CD14-positive monocyte (primary cell): ENCODE measurements at regions not wholly inside any gene's neighbourhood (a gene's known extent, or its start where the extent isn't known, plus 50 kb on each side); places are given as distances from the start of the nearest gene placed in this dataset.

Experiments used
- DNase-seq, 3 donors: peaks; one replicate each; pipeline ENCODE4 v3.0.0-alpha.2; 2011 to 2022
- H2AFZ ChIP-seq: 2 replicates; pipeline ENCODE4 v1.6.0; 2012; ENCODE audit warnings: mild to moderate bottlenecking, low read depth, low read length, inconsistent platforms; ENCODE audit not compliant: insufficient read depth, poor library complexity, severe bottlenecking
- H3K27ac ChIP-seq, 2 donors: 1 replicate in 1 of 2; 2 replicates in 1 of 2; pipeline ENCODE4 v1.5.1; 2012 to 2013; ENCODE audit warnings: low read length in 2 of 2, control low read depth in 1 of 2, inconsistent platforms in 1 of 2, low read depth in 1 of 2, mild to moderate bottlenecking in 1 of 2
- H3K27me3 ChIP-seq, 2 donors: one replicate each; pipeline versions ENCODE4 v1.6.0 to v1.6.1; 2011 to 2013; ENCODE audit warnings: low read length in 2 of 2; ENCODE audit not compliant: control insufficient read depth in 2 of 2, insufficient read depth in 2 of 2
- H3K36me3 ChIP-seq, 2 donors: replicated peaks in 1 of 2; 1 replicate in 1 of 2; 2 replicates in 1 of 2; pipeline versions ENCODE4 v1.5.1 to v1.6.1; 2012 to 2013; ENCODE audit warnings: low read length in 2 of 2, control low read depth in 1 of 2, inconsistent platforms in 1 of 2, mild to moderate bottlenecking in 1 of 2; ENCODE audit not compliant: insufficient read depth in 2 of 2, control insufficient read depth in 1 of 2
- H3K4me1 ChIP-seq, 2 donors: 1 replicate in 1 of 2; 2 replicates in 1 of 2; pipeline versions ENCODE4 v1.5.1 to v1.6.1; 2012 to 2013; ENCODE audit warnings: low read length in 2 of 2, control low read depth in 1 of 2, inconsistent platforms in 1 of 2, mild to moderate bottlenecking in 1 of 2, moderate library complexity in 1 of 2; ENCODE audit not compliant: insufficient read depth in 2 of 2, control insufficient read depth in 1 of 2
- H3K4me2 ChIP-seq: replicated peaks from 2 replicates; pipeline ENCODE3; 2012; ENCODE audit warnings: low read length, moderate library complexity, mild to moderate bottlenecking; ENCODE audit not compliant: poor library complexity, severe bottlenecking; ENCODE audit errors: extremely low read depth
- H3K4me3 ChIP-seq, 3 experiments: fragments of 200-600 bp in 1 of 3; sonication (generic) in 1 of 3; replicated peaks in 1 of 3; 1 replicate in 2 of 3; 2 replicates in 1 of 3; pipeline ENCODE4 v1.5.1; 2011 to 2013; ENCODE audit warnings: low read length in 3 of 3, mild to moderate bottlenecking in 3 of 3, control low read depth in 2 of 3, low read depth in 2 of 3, inconsistent platforms in 1 of 3, moderate library complexity in 1 of 3
- H3K79me2 ChIP-seq: 2 replicates; pipeline ENCODE4 v1.6.0; 2012; ENCODE audit warnings: mild to moderate bottlenecking, control low read depth, inconsistent platforms, low read length, moderate library complexity; ENCODE audit not compliant: insufficient read depth
- H3K9ac ChIP-seq: 2 replicates; pipeline ENCODE4 v1.6.0; 2017; ENCODE audit warnings: low read length, mild to moderate bottlenecking; ENCODE audit not compliant: insufficient read depth, poor library complexity, severe bottlenecking
- H3K9me3 ChIP-seq, 2 donors: replicated peaks in 1 of 2; 1 replicate in 1 of 2; 2 replicates in 1 of 2; pipeline versions ENCODE4 v1.5.1 to v1.6.1; 2012 to 2013; ENCODE audit warnings: low read length in 2 of 2, control low read depth in 1 of 2; ENCODE audit not compliant: control insufficient read depth in 1 of 2, insufficient read depth in 1 of 2
- H4K20me1 ChIP-seq: 2 replicates; pipeline ENCODE4 v1.6.0; 2012; ENCODE audit warnings: mild to moderate bottlenecking, low read length, control low read depth, moderate library complexity; ENCODE audit not compliant: insufficient read depth
- H3K27ac Mint-ChIP-seq, 7 donors: one replicate each; pipeline ENCODE4 v1.8.0; 2020; ENCODE audit warnings: mild to moderate bottlenecking in 7 of 7, mixed read lengths in 7 of 7, moderate library complexity in 6 of 7, inconsistent platforms in 2 of 7
- H3K27me3 Mint-ChIP-seq, 3 donors: one replicate each; pipeline ENCODE4 v1.8.0; 2021 to 2022; ENCODE audit warnings: low read depth in 3 of 3, mild to moderate bottlenecking in 3 of 3, mixed read lengths in 3 of 3, moderate library complexity in 3 of 3, inconsistent platforms in 1 of 3
- H3K36me3 Mint-ChIP-seq, 2 donors: one replicate each; pipeline ENCODE4 v1.8.0; 2020; ENCODE audit warnings: mixed read lengths in 2 of 2, inconsistent platforms in 1 of 2, mild to moderate bottlenecking in 1 of 2
- H3K4me1 Mint-ChIP-seq: one replicate; pipeline ENCODE4 v1.8.0; 2020; ENCODE audit warnings: mild to moderate bottlenecking, mixed read lengths
- H3K4me3 Mint-ChIP-seq, 2 donors: one replicate each; pipeline ENCODE4 v1.8.0; 2020; ENCODE audit warnings: mild to moderate bottlenecking in 2 of 2, mixed read lengths in 2 of 2, moderate library complexity in 1 of 2
- H3K9me3 Mint-ChIP-seq, 7 donors: one replicate each; pipeline ENCODE4 v1.8.0; 2020 to 2022; ENCODE audit warnings: mixed read lengths in 7 of 7, mild to moderate bottlenecking in 6 of 7, moderate library complexity in 6 of 7, inconsistent platforms in 2 of 7
- CTCF ChIP-seq: fragments of 200-600 bp; IDR thresholded peaks from one replicate; pipeline ENCODE4 v1.8.0; 2022; ENCODE audit warnings: antibody characterized with exemption, mild to moderate bottlenecking
- WGBS: methylation state at CpG from one replicate; pipeline ENCODE4 v1.1.5; 2013; ENCODE audit warnings: missing lambda C conversion rate; ENCODE audit not compliant: insufficient coverage; 5-methylcytosine and 5-hydroxymethylcytosine counted together
- intact Hi-C, 2 donors: fragments of 100-400 bp; cut with micrococcal nuclease; formaldehyde crosslinking; loops; one replicate each; pipeline versions ENCODE4 v1.15.0 to v1.15.1; 2023

- Histone ChIP-seq H3K4me1 (no peaks in the 10 kb centered on the region), H2AFZ (no peak overlapping the region), H3K9ac (no peak overlapping the region), H3K4me2 (no peak overlapping the region), H3K27me3 (no peaks in the 10 kb centered on the region), H4K20me1 (no peaks in the 10 kb centered on the region), H3K79me2 (no peaks in the 10 kb centered on the region), H3K4me3 (no peak overlapping the region), H3K36me3 (no peaks in the 10 kb centered on the region), H3K27ac (no peak overlapping the region), H3K9me3 (peaks cover 0 to 11% of the 10 kb centered on the region in 2 donors)
- H3K9me3 Mint-ChIP-seq, result peaks cover 6 to 17% (median 8%) of the 10 kb centered on the region in 7 donors
- DNase-seq, result no peak
- no peaks in the 10 kb centered on the region for H3K36me3 Mint-ChIP-seq
- no peak for TF ChIP-seq CTCF
- WGBS, result no CpG with 5 or more reads among the region's 1 CpG
- peaks cover 0 to 1% (median 0%) of the 10 kb centered on the region in 3 donors for H3K27me3 Mint-ChIP-seq
- intact Hi-C loops, result no loop called here
- no peak overlapping the region for H3K27ac Mint-ChIP-seq
- no peak overlapping the region for H3K4me3 Mint-ChIP-seq
- no peaks in the 10 kb centered on the region for H3K4me1 Mint-ChIP-seq
These were observed 974.5 kb upstream of the ZEB2 start for GRCh38 chr2:145494441-145494840.

GRCh38 chr2:145488571-145488970, 968.7 kb upstream of the ZEB2 start:
- no peak for TF ChIP-seq CTCF
- H4K20me1 ChIP-seq, result no peaks in the 10 kb centered on the region
- intact Hi-C loops, result no loop called here
- no peak for DNase-seq
- no peaks in the 10 kb centered on the region for H3K4me1 ChIP-seq
- H3K27ac Mint-ChIP-seq, result no peak overlapping the region
- H3K9ac ChIP-seq, result no peak overlapping the region
- H3K9me3 Mint-ChIP-seq, result peaks cover 6 to 16% (median 8%) of the 10 kb centered on the region in 7 donors
- no peaks in the 10 kb centered on the region for H3K27me3 ChIP-seq
- WGBS, result no CpG with 5 or more reads among the region's 3 CpGs
- H3K27me3 Mint-ChIP-seq, result no peaks in the 10 kb centered on the region
- H3K4me1 Mint-ChIP-seq, result peaks cover 3% of the 10 kb centered on the region
- no peaks in the 10 kb centered on the region for H3K36me3 Mint-ChIP-seq
- no peaks in the 10 kb centered on the region for H3K79me2 ChIP-seq
- H3K36me3 ChIP-seq, result no peaks in the 10 kb centered on the region
- H3K4me3 ChIP-seq, result no peak overlapping the region
- H2AFZ ChIP-seq, result no peak overlapping the region
- H3K27ac ChIP-seq, result no peak overlapping the region
- H3K4me3 Mint-ChIP-seq, result no peak overlapping the region
- H3K4me2 ChIP-seq, result no peak overlapping the region
- H3K9me3 ChIP-seq, result peaks cover 0 to 11% of the 10 kb centered on the region in 2 donors
